Neuronal stem cell (in vitro differentiated cells): ENCODE measurements at regions not wholly inside any gene's neighbourhood (a gene's known extent, or its start where the extent isn't known, plus 50 kb on each side); places are given as distances from the start of the nearest gene placed in this dataset.

Experiments used
- DNase-seq: peaks from one replicate; pipeline ENCODE4 v3.0.0-alpha.2; 2013; ENCODE audit warnings: low spot score
- H2AFZ ChIP-seq: one replicate; pipeline ENCODE4 v1.6.1; 2013; ENCODE audit warnings: mild to moderate bottlenecking, low read length, inconsistent platforms
- H2AK5ac ChIP-seq: 2 replicates; pipeline ENCODE4 v1.6.1; 2013; ENCODE audit warnings: low read depth, mild to moderate bottlenecking, inconsistent platforms, low read length, moderate library complexity, mixed read lengths
- H2BK120ac ChIP-seq: 2 replicates; pipeline ENCODE4 v1.6.1; 2013; ENCODE audit warnings: low read depth, mild to moderate bottlenecking, inconsistent platforms, low read length, moderate library complexity, mixed read lengths
- H2BK12ac ChIP-seq: one replicate; pipeline ENCODE4 v1.6.1; 2013; ENCODE audit warnings: low read length, inconsistent platforms
- H2BK15ac ChIP-seq: 2 replicates; pipeline ENCODE4 v1.6.1; 2013; ENCODE audit warnings: mild to moderate bottlenecking, low read length, inconsistent platforms, mixed read lengths
- H2BK5ac ChIP-seq: one replicate; pipeline ENCODE4 v1.6.1; 2013; ENCODE audit warnings: inconsistent platforms, mild to moderate bottlenecking, low read length, moderate library complexity
- H3K14ac ChIP-seq: one replicate; pipeline ENCODE4 v1.6.1; 2013; ENCODE audit warnings: low read length, inconsistent platforms
- H3K18ac ChIP-seq: 2 replicates; pipeline ENCODE4 v1.6.1; 2013; ENCODE audit warnings: low read length, inconsistent platforms
- H3K23ac ChIP-seq: 2 replicates; pipeline ENCODE4 v1.6.1; 2013; ENCODE audit warnings: low read depth, mild to moderate bottlenecking, mixed read lengths, low read length, inconsistent platforms; ENCODE audit not compliant: poor library complexity
- H3K27ac ChIP-seq: replicated peaks from 3 replicates; pipeline ENCODE4 v1.5.1; 2013; ENCODE audit warnings: low read length, inconsistent platforms
- H3K27me3 ChIP-seq, 3 experiments: 2 replicates each; pipeline ENCODE4 v1.6.1; 2013; ENCODE audit warnings: low read length in 3 of 3, mild to moderate bottlenecking in 2 of 3, inconsistent platforms in 1 of 3, low read depth in 1 of 3, mixed read lengths in 1 of 3, moderate library complexity in 1 of 3; ENCODE audit not compliant: control insufficient read depth in 3 of 3, insufficient read depth in 3 of 3
- H3K36me3 ChIP-seq, 2 donors: replicated peaks in 1 of 2; 2 replicates each; pipeline ENCODE4 v1.6.1; 2013; ENCODE audit warnings: low read length in 2 of 2; ENCODE audit not compliant: control insufficient read depth in 2 of 2, insufficient read depth in 2 of 2
- H3K4ac ChIP-seq: 2 replicates; pipeline ENCODE4 v1.6.1; 2013; ENCODE audit warnings: inconsistent platforms, mild to moderate bottlenecking, low read length, moderate library complexity
- H3K4me1 ChIP-seq, 2 donors: 1 replicate in 1 of 2; 2 replicates in 1 of 2; pipeline ENCODE4 v1.6.1; 2013; ENCODE audit warnings: low read length in 2 of 2, low read depth in 1 of 2; ENCODE audit not compliant: control insufficient read depth in 2 of 2, insufficient read depth in 1 of 2
- H3K4me2 ChIP-seq: one replicate; pipeline ENCODE4 v1.6.1; 2013; ENCODE audit warnings: mild to moderate bottlenecking, low read length, inconsistent platforms; ENCODE audit not compliant: insufficient read depth, poor library complexity, severe bottlenecking
- H3K4me3 ChIP-seq, 2 donors: 2 replicates each; pipeline ENCODE4 v1.5.1; 2013; ENCODE audit warnings: low read length in 2 of 2, mild to moderate bottlenecking in 2 of 2, inconsistent platforms in 1 of 2, moderate library complexity in 1 of 2
- H3K79me1 ChIP-seq: one replicate; pipeline ENCODE4 v1.6.1; 2013; ENCODE audit warnings: low read depth, mild to moderate bottlenecking, inconsistent platforms, low read length, moderate library complexity
- H3K9ac ChIP-seq: one replicate; pipeline ENCODE4 v1.6.1; 2013; ENCODE audit warnings: mild to moderate bottlenecking, low read depth, low read length, inconsistent platforms; ENCODE audit not compliant: poor library complexity
- H3K9me3 ChIP-seq, 2 donors: replicated peaks in 1 of 2; 2 replicates each; pipeline versions ENCODE3 to v1.6.1; 2013; ENCODE audit warnings: low read length in 2 of 2, mild to moderate bottlenecking in 2 of 2, inconsistent platforms in 1 of 2, low read depth in 1 of 2, mixed read lengths in 1 of 2, moderate library complexity in 1 of 2; ENCODE audit not compliant: control insufficient read depth in 2 of 2, insufficient read depth in 1 of 2
- H4K8ac ChIP-seq: one replicate; pipeline ENCODE4 v1.6.1; 2013; ENCODE audit warnings: low read depth, mild to moderate bottlenecking, inconsistent platforms, low read length, moderate library complexity
- H4K91ac ChIP-seq: one replicate; pipeline ENCODE4 v1.6.1; 2013; ENCODE audit warnings: low read length, low read depth, mild to moderate bottlenecking, inconsistent platforms; ENCODE audit not compliant: poor library complexity
- WGBS, 2 donors: extraction: QIAGEN DNeasy Blood & Tissue Kit; methylation state at CpG; one replicate each; pipeline ENCODE4 v1.1.7; 2013; ENCODE audit warnings: missing lambda C conversion rate in 2 of 2, mixed read lengths in 1 of 2; ENCODE audit not compliant: insufficient read length in 2 of 2, insufficient replicate concordance in 1 of 2; ENCODE audit errors: extremely low coverage in 2 of 2; 5-methylcytosine and 5-hydroxymethylcytosine counted together

GRCh38 chr20:17150858-17151257, 76.0 kb upstream of the PCSK2 start:
- H3K4ac ChIP-seq, result no peak overlapping the region
- H3K18ac ChIP-seq, result no peak overlapping the region
- no peak overlapping the region for H2BK12ac ChIP-seq
- WGBS, 2 donors, result no CpG with 5 or more reads among the region's 1 CpG
- H2AFZ ChIP-seq, result no peak overlapping the region
- no peak overlapping the region for H3K4me2 ChIP-seq
- H2BK15ac ChIP-seq, result no peak overlapping the region
- no peak overlapping the region for H3K9ac ChIP-seq
- H3K27ac ChIP-seq, result no peak overlapping the region
- DNase-seq, result no peak
- no peak overlapping the region for H2BK120ac ChIP-seq
- no peak overlapping the region for H2BK5ac ChIP-seq
- H3K4me3 ChIP-seq, result no peak overlapping the region
- H2AK5ac ChIP-seq, result no peak overlapping the region
- H3K4me1 ChIP-seq, result no peaks in the 10 kb centered on the region
- H3K23ac ChIP-seq, result no peak overlapping the region
- H3K9me3 ChIP-seq, result no peaks in the 10 kb centered on the region
- H4K8ac ChIP-seq, result no peak overlapping the region
- H3K79me1 ChIP-seq, result no peaks in the 10 kb centered on the region
- H3K14ac ChIP-seq, result no peak overlapping the region
- no peaks in the 10 kb centered on the region for H3K36me3 ChIP-seq
- H3K27me3 ChIP-seq, result no peaks in the 10 kb centered on the region
- no peak overlapping the region for H4K91ac ChIP-seq

DNA sequence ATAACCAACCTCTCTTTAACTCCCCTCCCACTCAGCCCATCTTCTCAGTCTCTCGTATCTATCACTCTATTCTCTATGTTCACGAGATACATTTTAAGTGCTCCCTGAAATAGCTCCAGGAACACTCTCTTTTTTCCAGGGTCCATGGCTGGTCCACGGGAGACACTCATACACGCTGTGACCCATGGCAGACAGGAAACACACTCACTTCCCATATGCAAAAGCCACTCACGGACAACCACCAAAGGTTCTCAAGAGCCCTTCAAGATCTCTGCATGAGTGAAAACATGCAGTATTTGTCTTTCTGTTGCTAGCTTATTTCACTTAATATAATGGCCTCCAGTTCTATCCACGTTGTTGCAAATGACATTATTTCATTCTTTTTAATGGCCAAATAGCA, 71.4 kb upstream of the PCSK2 start:
- H3K9me3 ChIP-seq, result no peaks in the 10 kb centered on the region
- no peak overlapping the region for H3K14ac ChIP-seq
- no peak overlapping the region for H3K4me3 ChIP-seq
- no peak overlapping the region for H4K91ac ChIP-seq
- no peak overlapping the region for H2AFZ ChIP-seq
- H2BK15ac ChIP-seq, result no peak overlapping the region
- H3K4me2 ChIP-seq, result no peak overlapping the region
- H3K27ac ChIP-seq, result no peak overlapping the region
- no peaks in the 10 kb centered on the region for H3K36me3 ChIP-seq
- H4K8ac ChIP-seq, result no peak overlapping the region
- H3K4me1 ChIP-seq, result no peaks in the 10 kb centered on the region
- no peak overlapping the region for H3K18ac ChIP-seq
- DNase-seq, result no peak
- H3K4ac ChIP-seq, result no peak overlapping the region
- H3K23ac ChIP-seq, result no peak overlapping the region
- no peaks in the 10 kb centered on the region for H3K27me3 ChIP-seq
- no peak overlapping the region for H2BK5ac ChIP-seq
- WGBS, 2 donors, result 100% methylated on average over 1 of the region's 6 CpGs
- no peak overlapping the region for H2BK120ac ChIP-seq
- no peak overlapping the region for H3K9ac ChIP-seq
- H2BK12ac ChIP-seq, result no peak overlapping the region
- no peak overlapping the region for H2AK5ac ChIP-seq
- H3K79me1 ChIP-seq, result no peaks in the 10 kb centered on the region

GRCh38 chr20:17158701-17159100, 68.1 kb upstream of the PCSK2 start:
- Histone ChIP-seq H2BK12ac (no peak overlapping the region), H2BK120ac (no peak overlapping the region), H3K23ac (no peak overlapping the region), H3K36me3 (no peaks in the 10 kb centered on the region), H2BK15ac (no peak overlapping the region), H3K4me3 (no peak overlapping the region), H3K14ac (no peak overlapping the region), H2AK5ac (no peak overlapping the region), H3K9me3 (no peaks in the 10 kb centered on the region), H3K18ac (no peak overlapping the region), H3K27me3 (no peaks in the 10 kb centered on the region), H3K27ac (no peak overlapping the region), H2BK5ac (no peak overlapping the region), H3K4ac (no peak overlapping the region), H3K9ac (no peak overlapping the region), H3K4me2 (no peak overlapping the region), H3K4me1 (peaks cover 0 to 2% of the 10 kb centered on the region in 2 donors), H3K79me1 (no peaks in the 10 kb centered on the region), H4K91ac (no peak overlapping the region), H4K8ac (no peak overlapping the region), H2AFZ (no peak overlapping the region)
- no peak for DNase-seq
- no CpG with 5 or more reads among the region's 2 CpGs for WGBS, 2 donors

- Histone ChIP-seq H2BK12ac (no peak overlapping the region), H2BK120ac (no peak overlapping the region), H2AFZ (no peak overlapping the region), H3K36me3 (no peaks in the 10 kb centered on the region), H2BK15ac (no peak overlapping the region), H3K4me3 (no peak overlapping the region), H3K4me1 (peaks cover 0 to 2% of the 10 kb centered on the region in 2 donors), H3K4ac (no peak overlapping the region), H3K79me1 (no peaks in the 10 kb centered on the region), H3K23ac (no peak overlapping the region), H2BK5ac (no peak overlapping the region), H3K14ac (no peak overlapping the region), H3K9ac (no peak overlapping the region), H4K91ac (no peak overlapping the region), H3K4me2 (no peak overlapping the region), H2AK5ac (no peak overlapping the region), H3K27me3 (no peaks in the 10 kb centered on the region), H3K18ac (no peak overlapping the region), H3K27ac (no peak overlapping the region), H3K9me3 (no peaks in the 10 kb centered on the region), H4K8ac (no peak overlapping the region)
- DNase-seq, result no peak
- WGBS, 2 donors, result no CpG with 5 or more reads among the region's 6 CpGs
Measured at GRCh38 chr20:17161673-17162481, 65.0 kb upstream of the PCSK2 start.
